ENCODE measurements at regions not wholly inside any gene's neighbourhood (a gene's known extent, or its start where the extent isn't known, plus 50 kb on each side); places are given as distances from the start of the nearest gene placed in this dataset.

DNA sequence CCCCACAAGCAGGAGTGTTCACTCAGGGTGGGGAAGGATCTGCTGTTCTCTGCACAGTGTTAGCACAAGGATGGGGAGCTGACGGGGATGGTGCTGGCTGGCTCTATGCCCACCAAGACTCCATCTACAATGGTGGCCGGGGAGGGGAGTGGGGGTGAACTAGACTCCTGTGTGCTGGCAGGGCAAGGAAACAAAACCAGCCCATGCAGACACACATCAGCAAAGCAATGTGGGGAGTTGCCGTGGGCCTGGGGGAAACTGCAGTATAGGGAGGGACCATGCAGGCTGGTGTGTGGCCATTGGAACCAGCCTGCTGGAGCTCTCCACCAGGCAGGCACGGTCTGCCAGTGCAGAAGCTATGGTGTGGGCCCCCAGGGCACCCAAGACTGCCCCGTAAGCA, 195.1 kb downstream of the PWWP3B start:
- DNase-seq = no peak

DNA sequence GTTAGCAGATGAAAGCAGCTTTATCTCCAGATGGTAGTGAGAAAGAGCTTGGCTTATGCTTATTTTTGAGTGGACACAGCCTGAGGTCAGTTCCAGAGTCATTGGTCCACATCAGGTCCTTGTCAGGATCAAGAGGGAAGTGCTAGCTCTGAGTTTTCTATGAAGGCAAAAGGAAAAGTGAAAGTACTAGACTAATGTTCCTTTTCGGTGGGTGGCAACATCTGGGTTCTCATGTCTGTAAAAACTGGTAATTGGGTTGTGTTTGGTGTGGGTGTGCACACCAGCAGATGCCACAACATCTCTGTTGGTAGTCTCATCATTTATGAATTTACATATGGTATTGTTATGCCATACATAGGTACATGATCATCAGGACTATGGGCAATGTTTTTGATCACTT, 210.5 kb downstream of the PWWP3B start:
- DNase-seq = no peak

DNA sequence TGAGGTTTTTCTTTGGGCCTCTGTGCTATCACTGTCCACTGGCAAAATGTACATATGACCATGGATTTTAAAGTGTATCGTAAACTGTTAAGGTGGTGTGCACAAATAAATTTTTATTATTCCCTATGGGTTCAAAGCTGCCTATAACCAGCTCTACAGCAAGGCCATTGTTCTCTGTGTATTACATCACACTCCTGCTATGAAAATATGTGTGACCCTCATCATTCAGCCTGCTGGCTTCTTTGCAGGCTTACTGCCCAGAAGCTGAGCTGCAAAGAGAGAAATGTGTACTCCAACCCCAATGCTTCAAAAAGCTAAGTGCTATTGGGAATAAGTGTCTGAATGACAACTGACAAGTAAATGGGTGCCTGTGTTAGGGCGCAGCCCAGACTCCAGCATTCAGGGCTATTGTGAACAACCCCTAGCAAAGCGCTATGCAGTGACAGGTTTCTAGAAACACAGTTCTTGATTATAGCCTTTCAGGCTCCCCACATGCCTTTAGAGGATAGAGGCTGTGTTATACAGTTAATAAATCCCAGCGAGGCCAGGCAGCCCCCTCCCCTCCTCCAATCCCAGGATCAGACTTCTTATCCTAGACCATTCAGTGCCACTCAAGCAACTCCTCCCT, 220.4 kb upstream of the RADX start:
- no peak for DNase-seq

DNA sequence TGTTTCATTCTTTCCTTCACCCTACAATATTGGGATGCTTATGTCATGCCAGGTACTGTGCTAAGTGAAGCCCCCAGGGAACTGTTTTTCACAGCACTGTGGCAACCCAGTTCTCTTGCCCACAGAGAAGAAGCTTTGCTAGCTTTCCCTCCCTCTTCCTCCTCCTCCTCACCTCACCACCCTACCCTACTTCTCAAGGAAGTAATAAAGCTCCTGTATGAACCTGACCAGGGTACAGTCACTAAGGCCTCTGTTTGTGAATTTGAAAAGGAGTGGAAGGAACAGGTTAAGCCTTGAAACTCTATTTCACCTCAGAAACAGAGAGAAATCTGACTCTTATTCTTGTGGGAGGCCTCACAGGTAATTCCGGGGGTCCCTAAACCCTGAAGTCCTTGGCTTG, 219.4 kb upstream of the RADX start:
- DNase-seq = no peak

DNA sequence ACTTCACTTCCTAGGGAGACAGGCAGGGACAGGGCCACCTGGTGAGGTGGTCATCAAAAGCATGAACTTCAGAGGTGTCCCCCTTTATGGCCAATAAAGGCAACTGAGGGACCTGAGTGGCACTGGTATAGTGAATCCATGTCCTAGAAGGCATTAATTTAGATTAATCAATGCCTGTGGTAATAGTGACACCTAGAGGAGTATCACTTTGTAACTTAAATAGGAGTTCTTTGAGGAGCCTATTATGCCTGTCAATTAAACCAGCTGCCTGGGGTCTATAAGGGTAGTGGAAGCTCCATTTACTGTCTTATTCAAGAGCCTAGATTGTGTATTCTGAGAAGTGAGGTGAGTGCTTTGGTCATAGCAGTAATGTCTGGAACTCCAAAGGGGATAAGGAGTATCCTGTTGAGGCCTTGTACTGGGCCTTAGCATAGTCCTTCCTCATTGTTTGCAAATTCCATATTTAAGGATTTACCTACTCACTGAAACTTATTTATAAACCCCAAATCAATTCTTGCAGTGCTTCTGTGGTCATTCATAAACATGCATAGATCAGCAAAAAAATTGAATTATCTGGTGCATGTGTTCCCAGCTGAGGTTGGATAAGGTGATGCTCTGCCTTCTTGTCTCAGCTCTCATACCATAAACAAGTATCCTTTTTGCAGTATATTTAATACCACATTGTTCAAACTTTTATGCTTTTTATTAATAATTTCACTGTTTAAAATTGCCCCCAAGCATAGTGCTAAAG, 213.8 kb upstream of the RADX start:
- DNase-seq = no peak

DNA sequence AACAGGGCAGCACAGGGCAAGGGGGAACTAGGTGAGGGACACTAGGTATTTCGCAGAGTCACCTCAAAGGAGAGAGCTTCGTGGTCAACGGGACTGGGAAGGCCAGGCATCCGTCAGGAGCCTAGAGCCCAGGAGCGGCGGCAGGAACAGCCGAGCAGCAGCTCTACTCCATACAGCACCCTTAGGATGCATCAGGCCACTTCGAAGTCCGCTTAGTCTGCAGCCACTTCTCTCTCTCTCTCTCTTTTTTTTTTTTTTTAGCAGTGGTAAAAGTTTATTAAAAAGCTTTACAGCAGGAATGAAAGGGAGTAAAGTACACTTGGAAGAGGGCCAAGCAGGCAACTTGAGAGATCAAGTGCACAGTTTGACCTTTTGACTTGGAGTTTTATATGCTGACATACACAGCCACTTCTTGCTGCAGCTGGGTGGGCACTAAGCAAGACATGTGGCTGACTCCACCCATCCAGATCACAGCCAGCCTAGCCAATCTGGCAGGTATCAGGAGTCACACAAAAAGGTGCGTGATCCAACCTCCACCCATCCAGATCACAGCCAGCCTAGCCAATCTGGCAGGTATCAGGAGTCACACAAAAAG, 209.7 kb upstream of the RADX start:
- no peak for DNase-seq

DNA sequence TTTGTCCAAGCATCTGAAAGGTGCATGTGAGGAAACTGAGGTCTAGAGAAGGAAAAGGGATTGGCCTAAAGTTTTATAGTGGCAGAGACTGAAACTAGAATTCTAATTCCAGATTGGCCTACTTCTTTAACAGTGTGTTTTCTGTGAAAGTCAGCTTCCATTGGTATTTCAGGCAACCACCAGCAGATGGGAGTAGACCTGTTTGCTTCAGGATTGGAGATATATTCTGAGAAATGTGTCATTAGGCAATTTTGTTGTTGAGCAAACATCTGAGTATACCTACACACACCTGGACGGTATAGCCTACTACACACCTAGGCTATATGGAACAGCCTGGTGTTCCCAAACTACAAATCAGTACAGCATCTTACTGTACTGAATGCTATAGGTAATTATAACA, 207.3 kb upstream of the RADX start:
- DNase-seq = no peak

DNA sequence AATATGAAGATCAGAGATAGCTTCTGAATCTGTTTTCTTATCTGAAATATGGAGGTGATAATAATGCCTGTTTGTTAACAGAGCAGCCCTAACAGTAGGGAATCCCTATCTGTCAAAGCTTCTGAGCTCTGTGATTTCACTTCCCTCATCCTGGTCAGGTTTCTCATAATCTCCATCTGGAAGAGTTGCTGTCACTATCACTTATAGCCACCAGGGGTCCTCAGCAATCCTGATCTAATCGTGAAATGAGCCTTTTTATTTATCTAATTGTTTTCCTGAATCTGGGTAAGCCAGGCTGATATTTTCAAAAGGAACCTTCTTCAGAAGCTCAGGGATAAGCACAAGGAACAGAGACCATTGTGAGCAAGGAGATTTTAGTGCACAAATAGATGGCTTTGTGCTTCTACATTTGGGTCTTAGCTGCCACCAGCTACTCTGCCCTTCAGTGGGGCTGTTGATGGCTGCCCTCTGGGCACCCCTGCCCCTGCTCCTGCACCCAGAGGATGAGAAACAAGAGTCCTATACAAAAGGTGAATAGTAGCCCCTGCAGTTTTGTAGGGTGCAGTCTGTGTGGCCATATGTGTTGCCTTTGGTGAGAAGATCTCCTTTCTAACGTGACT, 196.4 kb upstream of the RADX start:
- no peak for DNase-seq

DNA sequence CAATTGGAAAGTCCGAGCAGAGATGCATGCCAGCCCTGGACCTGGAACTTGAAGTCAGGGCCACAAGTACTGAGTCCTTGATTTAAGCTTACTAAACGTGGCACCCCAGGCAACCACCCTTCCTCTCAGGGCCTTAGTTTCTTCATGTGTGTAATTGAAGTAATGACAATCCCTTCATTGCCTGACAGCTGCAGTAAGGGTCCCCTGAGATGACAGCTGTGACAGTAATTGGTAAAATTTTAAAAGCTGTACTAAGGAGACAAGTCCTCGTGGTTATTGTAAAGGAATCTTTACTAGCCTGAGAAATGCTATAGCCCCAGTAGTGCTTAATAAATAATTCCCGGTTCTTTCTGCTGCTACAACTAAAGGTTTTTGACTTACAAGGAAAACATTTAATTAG, 175.1 kb upstream of the RADX start:
- DNase-seq = no peak

DNA sequence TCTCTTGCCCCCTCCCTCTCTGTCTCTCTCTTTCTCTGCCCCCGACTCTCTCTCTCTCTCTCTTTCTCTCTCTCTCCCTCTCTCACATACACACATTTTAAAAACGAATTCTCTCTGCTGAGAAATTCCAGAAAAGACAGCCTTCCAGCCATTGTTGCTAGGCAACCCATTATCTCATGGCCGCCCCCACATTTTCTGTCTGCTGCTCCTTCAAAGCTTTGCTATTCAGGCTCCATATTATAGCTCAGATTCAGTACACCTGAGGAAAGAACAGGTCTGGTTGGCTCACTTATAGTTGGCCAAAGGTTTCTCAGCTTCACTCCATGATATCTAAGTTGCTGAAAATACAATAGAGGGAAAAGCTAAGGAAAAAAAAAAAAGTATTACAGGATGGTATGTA, 174.4 kb upstream of the RADX start:
- no peak for DNase-seq

DNA sequence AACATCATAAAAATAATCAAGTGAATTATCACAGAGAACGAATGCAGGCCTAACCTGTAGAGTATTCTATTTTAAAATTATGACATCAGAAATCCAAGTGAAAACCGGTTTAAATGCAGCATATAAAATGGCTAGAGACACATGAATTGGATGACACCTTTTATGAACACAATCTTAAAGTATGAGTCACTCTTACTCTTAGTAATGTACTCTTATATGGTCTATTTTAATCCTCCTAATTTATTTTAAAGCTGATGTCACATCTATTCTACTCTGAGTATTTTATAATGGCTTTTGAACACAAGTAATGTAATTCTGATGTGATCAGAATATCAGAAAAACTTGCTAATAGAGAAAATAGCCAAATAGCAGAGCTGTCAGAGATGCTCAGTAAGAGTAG, 161.4 kb upstream of the RADX start:
- no peak for DNase-seq

DNA sequence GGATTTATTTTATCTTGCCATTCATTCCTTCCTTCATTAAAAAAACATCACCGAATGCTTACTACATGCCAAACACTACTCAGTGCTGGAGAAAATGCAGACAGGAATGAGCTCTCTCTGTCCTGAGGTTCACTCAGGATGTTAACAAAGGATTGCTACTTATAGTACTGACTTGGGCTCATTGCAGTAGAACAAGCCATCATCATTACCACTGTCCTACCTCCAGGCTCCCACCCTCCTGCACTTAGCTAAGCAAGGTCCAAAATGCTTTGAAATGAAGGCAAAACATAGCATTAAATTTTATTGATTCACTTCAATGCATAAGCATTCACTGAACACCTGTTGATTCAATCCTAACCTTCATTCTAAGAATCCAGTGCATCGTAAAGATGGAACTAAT, 159.8 kb upstream of the RADX start:
- no peak for DNase-seq

DNA sequence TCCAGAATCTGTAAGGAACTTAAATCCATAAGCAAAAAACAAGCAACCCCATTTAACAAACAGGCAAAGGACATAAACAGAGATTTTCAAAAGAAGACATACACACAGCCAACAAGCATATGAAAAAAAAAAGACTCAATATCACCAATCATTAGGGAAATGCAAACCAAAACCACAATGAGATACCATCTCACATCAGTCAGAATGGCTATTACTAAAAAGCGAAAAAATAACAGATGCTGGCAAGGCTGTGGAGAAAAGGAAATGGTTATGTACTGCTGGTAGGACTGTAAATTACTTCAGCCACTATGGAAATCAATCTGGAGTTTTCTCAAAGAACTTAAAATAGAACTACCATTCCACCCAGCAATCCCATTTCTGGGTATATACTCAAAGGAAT, 156.8 kb upstream of the RADX start:
- no peak for DNase-seq

DNA sequence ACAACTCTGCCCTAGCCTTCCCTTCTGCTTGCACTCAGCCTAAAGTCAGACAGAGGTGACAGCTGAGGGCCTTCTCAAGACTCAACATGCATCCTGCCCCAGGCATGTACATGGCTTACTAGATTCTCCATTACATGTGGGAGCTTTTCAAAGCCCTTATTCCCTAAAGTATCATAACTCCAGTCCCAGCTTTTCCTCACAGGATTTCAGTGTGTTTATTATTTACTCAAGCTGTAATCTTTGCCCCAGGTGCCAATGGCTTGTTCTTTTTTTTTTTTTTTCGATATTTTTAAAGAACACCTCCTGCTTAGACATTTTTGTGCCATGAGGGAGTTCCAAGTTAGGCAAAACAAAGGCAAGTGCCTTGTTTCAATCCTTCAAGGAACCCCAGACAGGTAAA, 154.0 kb upstream of the RADX start:
- DNase-seq = no peak

DNA sequence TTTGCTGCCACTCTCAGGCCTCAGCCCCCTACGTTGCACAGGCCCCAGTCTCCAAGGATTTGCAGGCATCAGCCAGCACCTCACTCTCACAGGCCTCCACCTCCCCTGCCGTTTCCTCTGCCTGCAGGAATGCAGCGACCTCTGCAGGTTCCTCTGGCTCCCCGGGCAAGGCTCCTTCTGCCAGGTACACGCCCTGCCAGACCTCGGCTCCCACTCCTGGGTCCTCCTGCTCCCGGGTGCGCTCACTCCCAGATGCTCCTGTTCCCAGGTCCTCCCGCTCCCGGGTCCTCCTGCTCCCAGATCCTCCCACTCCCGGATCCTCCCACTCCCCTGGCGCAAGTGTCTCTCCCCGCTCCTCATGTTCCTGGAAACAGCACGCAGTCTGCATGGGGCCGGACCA, 144.4 kb upstream of the RADX start:
- no peak for DNase-seq

DNA sequence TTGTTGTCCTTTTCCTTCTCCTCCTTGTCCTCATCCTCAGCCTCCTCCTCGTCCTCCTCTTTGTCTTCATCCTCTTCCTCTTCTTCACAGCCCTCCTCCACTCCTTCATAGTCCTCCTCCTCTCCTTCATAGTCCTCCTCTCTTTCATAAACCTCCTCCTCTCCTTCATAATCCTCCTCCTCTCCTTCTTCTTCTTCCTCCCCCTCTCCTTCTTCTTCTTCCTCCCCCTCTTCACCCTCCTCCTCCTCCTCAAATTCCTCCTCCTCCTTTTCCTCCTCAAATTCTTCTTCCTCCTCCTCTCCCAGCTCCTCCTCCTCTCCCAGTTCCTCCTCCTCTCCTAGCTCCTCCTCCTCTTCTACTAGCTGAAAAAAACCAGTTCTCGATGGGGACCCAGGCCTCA, 143.8 kb upstream of the RADX start:
- no peak for DNase-seq

DNA sequence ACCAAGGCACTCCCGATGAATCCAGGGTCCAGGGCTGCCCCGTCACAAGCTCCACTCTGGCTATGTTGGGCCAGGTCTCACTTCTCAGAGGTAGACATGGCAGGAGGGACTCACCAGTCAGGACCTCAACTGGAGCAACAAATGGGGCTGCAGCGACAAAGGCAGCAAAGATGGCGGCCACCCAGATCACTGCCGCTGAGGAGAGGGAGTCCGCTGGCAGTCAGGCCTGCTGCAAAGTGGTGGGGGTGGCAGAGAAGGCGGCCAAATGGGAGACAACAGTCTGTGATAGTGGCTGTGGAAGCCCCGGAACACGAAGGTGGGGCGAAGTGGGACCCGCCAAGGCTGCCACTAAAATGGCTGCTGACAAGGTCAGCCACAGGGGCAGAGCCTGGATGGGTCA, 143.3 kb upstream of the RADX start:
- DNase-seq = no peak

DNA sequence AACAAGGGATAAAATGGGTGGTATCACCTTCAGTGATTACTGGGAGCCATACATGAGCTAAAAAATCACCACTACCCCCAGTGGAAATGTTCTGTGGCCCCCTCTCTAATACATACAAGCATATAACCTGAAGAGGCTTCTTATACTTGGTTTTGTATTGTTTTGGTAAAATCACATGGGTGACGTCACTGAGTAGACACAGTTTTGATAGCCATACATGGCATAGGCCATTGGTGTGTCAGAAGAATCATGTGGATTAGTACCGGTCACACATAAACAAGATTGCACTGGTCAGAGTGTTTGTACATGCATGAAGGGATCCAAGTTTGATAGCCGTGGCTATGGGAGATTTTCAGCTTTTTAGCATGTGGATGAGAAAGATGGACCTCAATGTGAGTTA, 131.9 kb upstream of the RADX start:
- DNase-seq = no peak

DNA sequence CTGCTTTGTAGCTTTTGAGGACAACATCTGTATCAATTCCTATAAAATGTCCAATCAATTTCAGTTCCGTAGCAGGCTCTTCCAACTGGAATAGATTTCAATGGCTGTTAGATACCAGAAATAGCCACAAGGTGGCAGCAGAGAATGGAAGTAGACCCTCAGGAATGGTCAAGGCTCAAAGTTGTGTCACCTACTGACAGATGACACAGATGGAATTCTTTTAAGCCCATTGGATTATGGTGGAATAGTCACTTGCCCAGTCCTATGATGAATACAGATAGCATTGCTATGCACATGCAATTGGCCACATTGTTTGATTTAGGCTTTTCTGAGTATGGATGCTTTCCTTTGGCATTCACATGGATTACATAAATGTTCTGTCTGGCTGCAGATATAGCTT, 130.4 kb upstream of the RADX start:
- DNase-seq = peak; percentile 0 to 15

DNA sequence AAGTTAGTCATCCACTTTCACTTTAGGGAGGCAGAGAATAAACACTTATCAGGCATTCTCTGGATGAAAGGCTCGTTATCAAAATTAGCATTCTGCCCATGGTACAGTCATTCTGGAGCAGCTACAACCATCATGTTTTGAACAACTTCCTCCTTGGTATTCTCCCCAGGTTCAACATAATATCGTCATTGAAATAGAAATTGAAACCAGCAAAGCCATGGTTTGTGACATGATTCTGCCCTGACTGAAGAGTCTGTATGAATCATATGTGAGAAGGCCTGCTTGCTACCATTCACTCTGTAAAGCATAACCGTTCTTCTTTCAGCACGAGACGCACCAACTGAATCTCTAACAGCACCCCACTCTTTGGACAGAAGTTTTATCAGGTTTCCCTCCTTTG, 127.5 kb upstream of the RADX start:
- no peak for DNase-seq

DNA sequence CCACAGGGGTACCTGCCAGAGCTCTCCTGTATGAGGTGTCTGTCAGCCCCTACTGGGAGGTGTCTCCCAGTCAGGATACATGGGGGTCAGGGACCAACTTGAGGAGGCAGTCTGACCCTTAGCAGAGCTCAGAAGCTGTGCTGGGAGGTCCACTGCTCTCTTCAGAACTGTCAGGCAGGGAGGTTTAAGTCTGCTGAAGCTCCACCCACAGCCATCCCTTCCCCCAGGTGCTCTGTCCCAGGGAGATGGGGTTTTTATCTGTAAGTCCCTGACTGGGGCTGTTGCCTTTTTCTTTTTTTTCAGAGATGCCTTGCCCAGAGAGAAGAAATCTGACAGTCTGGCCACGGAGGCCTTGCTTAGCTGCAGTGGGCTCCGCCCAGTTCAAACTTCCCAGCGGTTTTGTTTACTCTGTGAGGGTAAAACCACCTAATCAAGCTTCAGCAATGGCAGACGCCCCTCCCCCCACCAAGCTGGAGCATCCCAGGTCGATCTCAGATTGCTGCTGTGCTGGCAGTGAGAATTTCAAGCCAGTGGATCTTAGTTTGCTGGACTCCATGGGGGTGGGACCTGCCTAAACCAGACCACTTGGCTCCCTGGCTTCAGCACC, 118.5 kb upstream of the RADX start:
- DNase-seq = peak in 1 of 2 experiments; percentile 18

DNA sequence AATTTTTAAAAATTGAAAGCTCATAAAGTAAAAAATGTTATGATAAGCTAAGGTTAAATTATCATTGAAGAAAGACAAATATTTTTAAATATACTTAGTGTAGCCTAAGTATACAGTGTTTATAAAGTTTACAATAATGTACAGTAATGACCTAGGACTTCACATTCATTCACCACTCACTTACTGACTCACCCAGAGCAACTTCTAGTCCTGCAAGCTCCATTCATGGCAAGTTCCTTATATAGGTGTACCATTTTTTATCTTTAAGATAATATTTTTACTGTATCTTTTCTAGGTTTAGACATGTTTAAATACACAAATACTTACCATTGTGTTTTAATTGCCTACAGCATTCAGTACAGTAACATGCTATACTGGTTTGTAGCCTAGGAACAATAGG, 112.3 kb upstream of the RADX start:
- DNase-seq = no peak

DNA sequence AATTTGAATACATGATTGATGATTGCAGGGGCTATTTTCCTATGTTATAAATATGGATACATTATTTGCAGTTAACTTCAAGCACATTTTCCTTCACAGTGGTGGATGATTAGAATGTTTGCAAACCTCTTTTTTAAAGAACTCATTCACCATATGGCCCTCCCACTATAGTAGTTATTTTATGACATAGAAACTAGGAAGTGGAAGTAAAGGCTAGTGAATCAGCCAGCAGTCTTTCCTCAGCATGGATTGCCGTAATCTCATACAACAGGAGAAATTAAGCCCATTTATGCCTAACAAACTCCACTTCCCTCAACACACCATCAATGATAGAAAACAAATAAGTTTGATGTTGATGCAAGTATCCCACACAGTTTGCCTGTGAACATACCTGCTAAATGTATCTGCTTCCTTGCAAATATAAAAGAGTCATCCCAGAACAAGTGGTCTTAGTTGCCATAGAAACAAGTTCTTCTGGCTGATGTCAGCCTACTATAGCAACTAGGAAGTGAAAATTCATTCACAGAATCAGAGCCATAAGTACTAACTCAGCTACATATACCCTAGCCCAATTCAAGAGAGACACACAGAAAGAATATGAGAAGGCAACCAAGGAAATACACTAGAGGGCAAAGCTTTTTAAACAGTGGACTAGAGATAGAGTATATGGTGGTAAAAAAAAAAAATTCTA, 100.9 kb upstream of the RADX start:
- no peak for DNase-seq

All from SHP77 (cell line).